H9 (cell line): ENCODE measurements at regions not wholly inside any gene's neighbourhood (a gene's known extent, or its start where the extent isn't known, plus 50 kb on each side); places are given as distances from the start of the nearest gene placed in this dataset.
A peak's percentile ranks its signal among the peaks of the same experiment; 100 is the strongest.

Source experiments
- DNase-seq: peaks from one replicate; pipeline ENCODE4 v3.0.0-alpha.2; 2017
- H2AFZ ChIP-seq: one replicate; pipeline ENCODE4 v1.6.1; 2013; ENCODE audit warnings: mild to moderate bottlenecking, low read length, control low read depth, moderate library complexity
- H2AK5ac ChIP-seq: 2 replicates; pipeline ENCODE4 v1.6.1; 2013; ENCODE audit warnings: low read length, control low read depth, mixed read lengths; ENCODE audit not compliant: insufficient read length
- H2BK120ac ChIP-seq: one replicate; pipeline ENCODE4 v1.6.1; 2013; ENCODE audit warnings: low read depth, mild to moderate bottlenecking, low read length, control low read depth, inconsistent platforms; ENCODE audit not compliant: poor library complexity, severe bottlenecking
- H2BK12ac ChIP-seq: 2 replicates; pipeline ENCODE4 v1.6.1; 2013; ENCODE audit warnings: low read length, control low read depth, mixed read lengths, low read depth; ENCODE audit not compliant: insufficient read length
- H2BK15ac ChIP-seq: 2 replicates; pipeline ENCODE4 v1.6.1; 2013; ENCODE audit warnings: low read depth, low read length, control low read depth
- H2BK20ac ChIP-seq: one replicate; pipeline ENCODE4 v1.6.1; 2013; ENCODE audit warnings: low read depth, mild to moderate bottlenecking, low read length, control low read depth, inconsistent platforms; ENCODE audit not compliant: poor library complexity, severe bottlenecking
- H2BK5ac ChIP-seq: 2 replicates; pipeline ENCODE4 v1.6.1; 2013; ENCODE audit warnings: low read length, control low read depth, mixed read lengths; ENCODE audit not compliant: insufficient read length
- H3K14ac ChIP-seq: 2 replicates; pipeline ENCODE4 v1.6.1; 2013; ENCODE audit warnings: low read length, control low read depth; ENCODE audit not compliant: insufficient read depth
- H3K18ac ChIP-seq: 2 replicates; pipeline ENCODE4 v1.6.1; 2013; ENCODE audit warnings: low read depth, mild to moderate bottlenecking, mixed read lengths, low read length, control low read depth; ENCODE audit not compliant: insufficient read length
- H3K23ac ChIP-seq: 2 replicates; pipeline ENCODE4 v1.6.1; 2013; ENCODE audit warnings: low read length, control low read depth, mixed read lengths, low read depth; ENCODE audit not compliant: insufficient read length
- H3K23me2 ChIP-seq: 2 replicates; pipeline ENCODE4 v1.6.1; 2013; ENCODE audit warnings: low read depth, mild to moderate bottlenecking, mixed read lengths, low read length, control low read depth; ENCODE audit not compliant: insufficient read length, poor library complexity, severe bottlenecking
- H3K27ac ChIP-seq: 2 replicates; pipeline ENCODE4 v1.5.1; 2013; ENCODE audit warnings: low read length, control low read depth, mixed read lengths, low read depth; ENCODE audit not compliant: insufficient read length
- H3K27me3 ChIP-seq: 2 replicates; pipeline ENCODE4 v1.6.1; 2013; ENCODE audit warnings: low read length, control low read depth, inconsistent platforms; ENCODE audit not compliant: insufficient read depth
- H3K4ac ChIP-seq: 2 replicates; pipeline ENCODE4 v1.6.1; 2013; ENCODE audit warnings: low read depth, mild to moderate bottlenecking, control low read depth, inconsistent platforms, low read length, moderate library complexity
- H3K4me1 ChIP-seq: 2 replicates; pipeline ENCODE4 v1.6.1; 2013; ENCODE audit warnings: low read length, control low read depth, inconsistent platforms; ENCODE audit not compliant: insufficient read depth
- H3K4me2 ChIP-seq: 2 replicates; pipeline ENCODE4 v1.6.1; 2013; ENCODE audit warnings: low read length, control low read depth, mixed read lengths; ENCODE audit not compliant: insufficient read length, insufficient read depth
- H3K56ac ChIP-seq: 2 replicates; pipeline ENCODE4 v1.6.1; 2013; ENCODE audit warnings: low read depth, mild to moderate bottlenecking, mixed read lengths, low read length, control low read depth; ENCODE audit not compliant: insufficient read length
- H3K79me1 ChIP-seq: 2 replicates; pipeline ENCODE4 v1.6.1; 2013; ENCODE audit warnings: low read depth, mild to moderate bottlenecking, moderate library complexity, low read length, control low read depth, inconsistent platforms; ENCODE audit not compliant: insufficient read depth, poor library complexity, severe bottlenecking
- H3K79me2 ChIP-seq: 2 replicates; pipeline ENCODE4 v1.6.1; 2013; ENCODE audit warnings: low read length, control low read depth, inconsistent platforms; ENCODE audit not compliant: insufficient read depth
- H3K9ac ChIP-seq: 2 replicates; pipeline ENCODE4 v1.6.1; 2013; ENCODE audit warnings: low read length, control low read depth, mixed read lengths; ENCODE audit not compliant: insufficient read length; ENCODE audit errors: extremely low read depth
- H3K9me3 ChIP-seq: one replicate; pipeline ENCODE4 v1.6.1; 2013; ENCODE audit warnings: low read depth, low read length, inconsistent platforms; ENCODE audit not compliant: control insufficient read depth
- H3T11ph ChIP-seq: one replicate; pipeline ENCODE4 v1.6.1; 2013; ENCODE audit warnings: mild to moderate bottlenecking, low read length, control low read depth, inconsistent platforms
- H4K20me1 ChIP-seq: one replicate; pipeline ENCODE4 v1.6.1; 2013; ENCODE audit not compliant: control insufficient read depth, insufficient read length, insufficient read depth
- H4K5ac ChIP-seq: 2 replicates; pipeline ENCODE4 v1.6.1; 2013; ENCODE audit warnings: low read depth, mild to moderate bottlenecking, mixed read lengths, low read length, control low read depth; ENCODE audit not compliant: insufficient read length
- H4K8ac ChIP-seq: replicated peaks from 2 replicates; pipeline ENCODE4 v1.6.1; 2013; ENCODE audit warnings: low read length, control low read depth, mixed read lengths, low read depth; ENCODE audit not compliant: insufficient read length
- H4K91ac ChIP-seq: 2 replicates; pipeline ENCODE4 v1.6.1; 2013; ENCODE audit warnings: low read depth, mild to moderate bottlenecking, moderate library complexity, mixed read lengths, low read length, control low read depth; ENCODE audit not compliant: insufficient read length
- H3K27ac Mint-ChIP-seq, 3 experiments: 2 replicates in 2 of 3; 3 replicates in 1 of 3; pipeline ENCODE4 v1.8.0; 2020 to 2021; ENCODE audit warnings: mixed read lengths in 3 of 3, mild to moderate bottlenecking in 1 of 3, moderate library complexity in 1 of 3
- H3K27me3 Mint-ChIP-seq: 2 replicates; pipeline ENCODE4 v1.8.0; 2021; ENCODE audit warnings: low read depth, mild to moderate bottlenecking, moderate library complexity, mixed read lengths
- H3K36me3 Mint-ChIP-seq, 3 experiments: 2 replicates in 2 of 3; 3 replicates in 1 of 3; pipeline ENCODE4 v1.8.0; 2020 to 2021; ENCODE audit warnings: low read depth in 3 of 3, mixed read lengths in 3 of 3; ENCODE audit not compliant: insufficient read depth in 1 of 3
- H3K4me1 Mint-ChIP-seq, 2 experiments: 2 replicates each; pipeline ENCODE4 v1.8.0; 2020; ENCODE audit warnings: mixed read lengths in 2 of 2
- H3K4me3 Mint-ChIP-seq, 2 experiments: 2 replicates in 1 of 2; 3 replicates in 1 of 2; pipeline ENCODE4 v1.8.0; 2020 to 2021; ENCODE audit warnings: mild to moderate bottlenecking in 2 of 2, mixed read lengths in 2 of 2, moderate library complexity in 1 of 2
- H3K9me3 Mint-ChIP-seq, 2 experiments: 2 replicates in 1 of 2; 3 replicates in 1 of 2; pipeline ENCODE4 v1.8.0; 2020; ENCODE audit warnings: mild to moderate bottlenecking in 2 of 2, mixed read lengths in 2 of 2, moderate library complexity in 1 of 2
- CTCF ChIP-seq: fragments of 200-600 bp; sonication (generic); conservative IDR thresholded peaks from 3 replicates; pipeline ENCODE4 v1.8.0; 2021; ENCODE audit warnings: antibody characterized with exemption, mild to moderate bottlenecking
- WGBS: extraction: QIAGEN DNeasy Blood & Tissue Kit; methylation state at CpG from one replicate; pipeline ENCODE4 v1.1.7; 2013; ENCODE audit warnings: missing lambda C conversion rate, low lambda C conversion rate, mixed read lengths; ENCODE audit not compliant: insufficient read length; ENCODE audit errors: extremely low coverage; 5-methylcytosine and 5-hydroxymethylcytosine counted together

GRCh38 chr9:110114859-110115201 is 93.1 kb downstream of the C9orf152 start:
- Histone ChIP-seq H2BK12ac (no peak overlapping the region), H3K4ac (no peak overlapping the region), H3K4me1 (peaks cover 12% of the 10 kb centered on the region), H4K20me1 (no peaks in the 10 kb centered on the region), H2BK120ac (no peak overlapping the region), H3K27me3 (no peaks in the 10 kb centered on the region), H3K9ac (no peak overlapping the region), H2BK15ac (no peak overlapping the region), H3K18ac (no peak overlapping the region), H3K23ac (no peak overlapping the region), H4K91ac (no peak overlapping the region), H3K79me1 (no peaks in the 10 kb centered on the region), H4K5ac (no peak overlapping the region), H3K23me2 (no peaks in the 10 kb centered on the region), H4K8ac (no peak overlapping the region), H2BK20ac (no peak overlapping the region), H3T11ph (no peak overlapping the region), H2AFZ (no peak overlapping the region), H3K79me2 (no peaks in the 10 kb centered on the region; the same call in 1 of the 2 replicates), H3K9me3 (no peaks in the 10 kb centered on the region), H3K14ac (no peak overlapping the region; the same call in 1 of the 2 replicates), H2AK5ac (no peak overlapping the region), H3K27ac (peak overlapping the region; percentile 44), H2BK5ac (no peak overlapping the region), H3K56ac (no peak overlapping the region), H3K4me2 (peak overlapping the region; percentile 13)
- Mint-ChIP-seq H3K4me3 (peak overlapping the region; percentile 6 to 51; a peak in 4 of 5 replicates), H3K27me3 (no peaks in the 10 kb centered on the region), H3K27ac (peak overlapping the region; percentile 78 to 97 (median 85); a peak in 6 of 7 replicates), H3K9me3 (no peaks in the 10 kb centered on the region), H3K36me3 (no peaks in the 10 kb centered on the region; a peak in 1 of 7 replicates), H3K4me1 (peaks cover 33 to 35% of the 10 kb centered on the region in 2 experiments)
- DNase-seq, result no peak
- 0 out of 3 replicates have a peak, but pooled peaks have one; percentile 11 for TF ChIP-seq CTCF
- no CpG with 5 or more reads among the region's 7 CpGs for WGBS
